HG02938 (cell line): ENCODE measurements at regions not wholly inside any gene's neighbourhood (a gene's known extent, or its start where the extent isn't known, plus 50 kb on each side); places are given as distances from the start of the nearest gene placed in this dataset.
A peak's percentile ranks its signal among the peaks of the same experiment; 100 is the strongest.
"Not testable (repeated sequence)": the region's sequence is repeated elsewhere in the genome, so short reads cannot be mapped to it uniquely, and the experiment has no call there.

Experiments used
- ATAC-seq: cut with Tn5 transposase; IDR thresholded peaks from one replicate; pipeline ENCODE4 v1.9.1; 2021; ENCODE audit warnings: mild to moderate bottlenecking, moderate library complexity; ENCODE audit not compliant: unreplicated experiment

- no peak for ATAC-seq
Observed at GRCh38 chr21:23579573-23579972, 2027.7 kb downstream of the MRPL39 start.

DNA sequence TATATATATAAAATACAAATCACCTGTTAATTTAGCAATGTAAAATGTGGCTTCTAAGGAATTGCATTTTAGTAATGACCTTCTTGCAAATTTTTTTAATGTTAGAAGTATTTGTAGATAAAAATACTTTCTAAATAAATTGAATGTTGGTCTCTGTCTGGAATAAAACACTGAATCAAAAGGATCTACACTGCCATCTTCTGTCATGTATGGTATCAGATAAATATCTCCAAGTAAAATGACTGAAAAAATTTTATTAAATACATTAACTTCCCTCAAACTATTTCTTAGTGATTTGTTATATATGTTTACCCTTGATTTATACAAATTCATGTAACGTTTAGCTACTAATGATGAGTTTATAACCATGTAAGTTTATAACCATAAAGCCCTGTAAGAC, 2029.3 kb downstream of the MRPL39 start:
- no peak for ATAC-seq

GRCh38 chr21:23574932-23575331, 2032.3 kb downstream of the MRPL39 start:
- no peak for ATAC-seq

GRCh38 chr21:23548924-23549323, 2058.4 kb downstream of the MRPL39 start:
- ATAC-seq, result not testable (repeated sequence)

GRCh38 chr21:23543333-23543732, 2063.9 kb downstream of the MRPL39 start:
- no peak for ATAC-seq

DNA sequence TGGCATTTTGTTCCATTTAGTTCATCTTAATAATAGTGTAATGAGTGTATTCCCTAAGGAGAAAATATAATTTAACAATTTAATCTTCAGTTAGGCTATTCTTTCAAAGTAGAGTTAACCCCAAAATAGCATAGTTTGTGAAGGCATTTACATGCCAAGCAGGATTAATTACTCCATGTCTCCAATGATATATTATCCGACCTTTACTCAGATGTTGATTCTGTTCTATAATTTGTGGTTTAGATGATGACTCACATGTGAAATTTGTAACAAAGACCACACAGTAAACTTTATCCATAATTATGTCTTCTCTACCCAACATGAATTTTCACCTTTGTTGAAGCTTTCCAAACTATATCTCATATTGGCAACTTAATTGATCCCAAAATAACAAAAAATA, 2065.2 kb downstream of the MRPL39 start:
- ATAC-seq, result no peak

DNA sequence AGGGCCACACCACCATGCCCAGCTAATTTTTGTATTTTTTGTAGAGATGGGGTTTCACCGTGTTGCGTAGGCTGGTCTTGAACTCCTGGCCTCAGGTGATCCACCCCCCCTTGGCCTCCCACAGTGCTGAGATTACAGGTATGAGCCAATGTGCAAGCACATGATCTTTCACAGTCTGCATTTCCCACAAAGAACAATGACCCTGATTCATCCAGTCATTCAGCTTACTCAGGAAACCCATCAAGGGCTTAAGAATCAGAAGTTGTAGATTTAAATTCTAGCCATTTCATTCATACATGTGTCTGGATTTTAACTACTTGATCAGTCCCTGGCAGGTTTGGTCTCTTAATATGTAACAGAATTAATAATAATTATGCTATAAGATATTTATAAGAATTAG, 2065.7 kb downstream of the MRPL39 start:
- no peak for ATAC-seq

DNA sequence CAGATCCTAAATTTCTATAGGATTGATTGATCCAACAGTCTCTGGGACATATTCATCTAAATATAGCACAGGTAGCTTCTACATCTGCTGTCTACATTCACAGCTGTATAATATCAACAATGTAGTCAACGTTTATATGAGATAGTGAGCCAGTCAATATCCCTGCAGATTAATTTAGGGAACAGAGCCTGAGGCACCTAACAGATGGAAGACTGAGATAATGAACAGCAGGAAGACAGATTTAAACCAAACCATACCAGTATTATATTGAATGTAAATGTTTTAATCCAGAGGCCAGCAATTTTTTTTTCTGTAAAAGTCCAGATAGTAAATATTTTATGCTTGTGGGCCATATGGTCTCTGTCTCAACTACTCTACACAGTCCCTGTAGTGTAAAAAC, 2072.4 kb downstream of the MRPL39 start:
- no peak for ATAC-seq

DNA sequence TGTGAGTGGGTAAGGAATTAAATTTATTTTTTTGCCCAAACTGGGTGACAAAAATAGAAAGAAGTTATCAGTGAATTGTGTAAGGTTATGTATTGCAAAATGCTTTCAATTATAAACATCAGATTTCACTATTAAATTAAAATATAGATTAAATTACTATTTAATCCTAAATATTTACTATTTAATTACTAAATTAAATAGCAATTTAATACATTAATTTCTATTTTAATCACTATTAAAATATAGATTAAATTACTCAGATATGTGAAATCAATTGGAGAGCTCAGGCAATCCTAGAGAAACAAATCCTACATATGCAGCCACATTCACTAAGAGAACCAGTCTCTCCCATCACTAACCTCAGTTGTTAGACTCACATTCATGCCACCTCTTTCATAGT, 2075.8 kb downstream of the MRPL39 start:
- no peak for ATAC-seq

- ATAC-seq, result no peak
Observed at GRCh38 chr21:23524685-23525084, 2082.6 kb downstream of the MRPL39 start.

DNA sequence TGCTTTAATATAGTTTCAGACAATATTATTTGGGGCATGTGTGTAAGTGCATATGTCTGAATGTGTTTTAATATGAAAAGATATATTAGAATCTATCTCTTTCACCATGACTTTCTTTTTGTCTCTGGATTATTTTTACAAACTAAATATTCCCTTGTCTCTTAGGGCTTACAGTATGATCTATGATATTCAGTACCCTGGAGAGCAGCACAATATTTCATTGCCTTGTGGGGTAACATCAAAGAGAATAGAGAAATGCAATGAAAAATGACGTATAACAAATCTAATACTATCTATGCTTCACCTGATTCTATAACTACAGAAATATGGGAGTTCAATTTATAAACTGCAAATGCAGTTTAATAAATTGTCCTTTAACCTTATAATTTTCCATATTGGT, 2084.5 kb downstream of the MRPL39 start:
- no peak for ATAC-seq

DNA sequence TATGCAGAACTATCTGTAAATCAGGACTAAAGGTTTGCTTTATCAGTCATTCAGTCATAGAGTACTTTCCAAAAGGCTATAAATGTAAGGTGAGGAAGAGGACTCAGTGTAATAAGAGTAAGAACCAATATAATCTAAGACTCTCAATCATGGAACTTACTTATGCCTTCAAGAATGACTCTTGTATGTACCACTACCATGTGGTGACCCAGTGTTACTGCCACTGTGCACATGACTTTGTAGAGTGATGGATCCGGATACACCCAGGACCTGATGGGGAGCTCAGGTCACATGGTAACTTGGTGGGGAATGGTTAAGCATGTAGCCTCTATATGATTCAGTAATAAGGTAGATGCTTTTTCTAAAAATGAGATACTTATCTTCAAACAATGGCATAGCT, 2099.8 kb downstream of the MRPL39 start:
- ATAC-seq, result no peak

- peak; percentile 98 for ATAC-seq
Observed at GRCh38 chr21:23496729-23497128, 2110.6 kb downstream of the MRPL39 start.

DNA sequence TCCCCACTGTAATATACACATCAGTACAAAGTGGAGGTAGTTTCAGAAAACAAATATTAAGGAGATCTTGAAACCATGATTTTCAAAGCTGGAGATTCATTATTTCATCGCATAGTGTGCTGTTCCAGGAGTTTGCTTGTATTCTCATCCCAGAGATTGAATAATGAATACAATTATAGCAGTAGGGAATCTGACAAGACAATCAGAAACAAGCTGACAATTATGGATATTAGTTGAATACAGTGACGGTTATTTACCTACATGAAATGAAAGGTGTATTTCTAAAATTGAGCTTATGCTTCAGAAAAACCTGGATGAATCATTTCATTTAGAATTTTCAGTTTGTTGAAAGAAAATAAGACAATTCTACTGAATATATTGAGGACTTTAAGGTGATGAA, 2119.0 kb downstream of the MRPL39 start:
- no peak for ATAC-seq

- no peak for ATAC-seq
Observed at GRCh38 chr21:23480591-23481270, 2126.6 kb downstream of the MRPL39 start.

- ATAC-seq, result no peak
Observed at GRCh38 chr21:23478381-23478780, 2128.9 kb downstream of the MRPL39 start.

DNA sequence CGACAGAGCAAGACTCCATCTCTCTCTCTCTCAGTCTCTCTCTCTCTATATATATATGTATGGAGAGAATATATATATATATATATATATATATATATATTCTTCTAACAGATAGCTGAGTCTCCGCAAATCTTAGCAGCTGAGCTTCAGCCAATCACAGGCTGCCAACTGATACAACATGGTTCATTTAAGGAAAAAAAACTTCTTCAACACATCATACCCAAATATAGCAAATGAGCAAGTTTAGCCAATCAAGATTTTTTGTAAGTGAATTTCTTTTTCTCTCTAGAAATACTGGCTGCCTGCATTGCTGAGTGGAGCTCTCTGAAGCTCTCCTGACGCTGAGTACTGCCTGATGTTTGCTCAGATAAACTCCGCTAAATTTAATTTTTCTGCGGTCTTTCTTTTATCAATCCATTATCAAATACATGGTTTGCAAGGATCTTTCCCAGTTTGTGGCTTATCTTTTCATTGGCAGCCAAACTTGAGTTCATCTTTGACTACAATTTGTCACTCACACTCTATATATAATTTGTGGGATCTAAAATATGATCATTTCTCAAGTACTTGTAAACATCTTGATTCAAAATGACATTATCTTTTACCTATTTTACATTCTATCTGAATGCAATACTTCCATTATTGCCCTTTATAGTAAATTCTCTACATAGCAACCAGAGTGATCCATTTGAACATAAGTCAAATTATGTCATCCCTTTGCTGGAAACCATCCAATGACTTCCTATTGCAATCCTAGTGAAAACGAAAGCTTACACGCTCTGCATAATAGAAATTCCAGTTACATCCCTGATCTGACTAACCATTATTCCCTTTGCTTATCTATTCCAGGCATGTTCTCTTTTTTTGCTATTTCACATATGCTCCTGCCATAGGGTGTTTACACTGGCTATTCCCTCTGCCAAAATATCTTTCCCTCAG, 2131.7 kb downstream of the MRPL39 start:
- ATAC-seq, result no peak

- peak; percentile 95 for ATAC-seq
Observed at GRCh38 chr21:23471877-23472276, 2135.4 kb downstream of the MRPL39 start.

DNA sequence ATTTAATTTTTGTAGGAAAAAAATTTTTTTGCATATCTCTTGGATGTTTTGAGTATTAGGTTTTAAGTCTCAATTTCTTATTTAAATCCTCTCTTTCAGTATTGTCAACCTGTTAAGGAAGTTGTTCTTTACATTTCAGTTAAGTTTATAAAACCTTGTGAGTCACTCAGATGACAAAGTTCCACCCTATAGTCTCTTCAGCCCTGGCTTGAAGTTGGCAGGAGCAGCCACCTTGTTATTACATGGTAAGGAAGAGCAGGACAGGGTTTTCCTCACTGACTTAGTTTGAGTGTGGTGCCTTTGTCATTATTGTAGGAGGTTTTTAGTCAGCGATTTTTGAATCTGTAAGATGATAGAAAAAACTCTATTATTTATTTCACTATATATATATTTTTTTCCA, 2143.9 kb downstream of the MRPL39 start:
- ATAC-seq, result no peak

GRCh38 chr21:23455676-23456075, 2151.6 kb downstream of the MRPL39 start:
- no peak for ATAC-seq

- peak; percentile 61 for ATAC-seq
Observed at GRCh38 chr21:23452384-23453083, 2154.7 kb downstream of the MRPL39 start.

DNA sequence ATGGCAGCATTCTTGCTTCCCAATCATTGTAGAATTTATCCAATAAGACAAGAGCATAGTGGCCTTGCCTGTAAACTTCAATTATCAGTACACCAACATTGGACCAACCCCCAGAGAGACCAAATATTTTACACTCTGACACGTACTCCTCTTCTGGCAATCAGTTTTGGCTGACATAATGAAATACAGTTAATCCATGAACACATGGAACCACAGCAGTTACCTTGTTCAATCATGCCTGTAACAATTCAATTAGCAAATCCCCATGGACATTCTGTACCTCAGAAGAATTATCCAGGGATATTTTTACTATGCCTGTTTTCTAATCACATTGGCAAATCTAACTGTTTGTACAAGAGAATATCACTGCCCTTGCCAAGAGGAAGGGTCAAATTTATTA, 2162.0 kb downstream of the MRPL39 start:
- no peak for ATAC-seq
